ENCODE measurements at regions not wholly inside any gene's neighbourhood (a gene's known extent, or its start where the extent isn't known, plus 50 kb on each side); places are given as distances from the start of the nearest gene placed in this dataset.

DNA sequence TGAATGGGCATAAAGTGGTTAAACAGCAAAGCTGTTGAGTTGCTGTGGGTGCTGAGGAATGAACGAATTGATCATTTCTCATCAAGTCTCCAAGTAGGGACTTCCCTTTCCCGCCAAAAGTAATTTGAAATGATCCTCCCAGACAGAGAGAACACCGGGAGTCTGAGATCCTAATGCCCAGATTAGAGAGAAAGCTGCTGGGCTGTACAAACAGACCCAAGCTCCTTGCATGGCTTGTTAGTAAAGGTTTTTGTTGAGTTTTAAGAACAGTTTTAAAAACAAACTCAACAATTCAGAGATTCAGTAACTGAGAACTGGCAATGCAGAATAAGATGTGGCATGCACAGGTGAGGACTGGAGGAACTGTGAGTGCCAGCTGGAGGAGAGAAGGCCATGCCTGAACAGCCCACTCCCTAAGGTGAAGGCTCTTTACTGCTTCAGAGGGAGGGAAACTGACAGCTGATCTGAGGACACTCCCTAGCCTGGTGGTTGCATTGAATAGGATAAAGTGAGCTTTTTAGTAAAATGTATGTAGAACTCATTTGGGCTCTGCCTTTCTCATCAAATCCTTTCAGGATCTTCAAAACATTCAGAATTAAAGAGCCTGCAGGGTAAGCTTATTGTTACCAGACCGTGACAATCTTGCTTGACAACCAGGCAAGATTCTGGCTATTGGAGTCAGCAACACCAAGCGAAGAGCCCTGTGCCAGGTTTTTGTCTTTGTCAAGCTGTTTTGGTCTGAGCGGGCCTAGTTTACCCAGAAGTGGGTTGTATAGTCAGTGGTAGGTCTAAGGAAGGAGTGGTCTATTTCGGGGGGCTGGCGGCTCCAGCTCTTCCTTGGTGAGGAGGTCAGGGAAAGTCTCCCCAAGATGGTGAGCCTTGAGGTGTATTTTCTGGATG is 63.2 kb upstream of the IGFBP5 start:
- Histone ChIP-seq H4K20me1 (ENCODE audit: control insufficient read depth, insufficient read depth, low read depth, low read length) (no peaks in the 10 kb centered on the region), H3K4me3 (ENCODE audit: low read length) (no peak overlapping the region), H3K27ac (ENCODE audit: low read depth, low read length) (no peak overlapping the region), H3K79me2 (ENCODE audit: control insufficient read depth, low read length) (no peaks in the 10 kb centered on the region), H3K36me3 (ENCODE audit: control insufficient read depth, low read length) (no peaks in the 10 kb centered on the region), H3K27me3 (ENCODE audit: control insufficient read depth, low read length) (peaks cover 21% of the 10 kb centered on the region), H3K9me2 (replicated peaks; ENCODE audit: control insufficient read depth, low read length) (no peaks in the 10 kb centered on the region), H3F3A (ENCODE audit: control insufficient read depth, insufficient read depth) (no peaks in the 10 kb centered on the region), H3K4me1 (ENCODE audit: control insufficient read depth, low read length) (no peaks in the 10 kb centered on the region), H3K4me2 (ENCODE audit: low read length) (no peak overlapping the region), H3K9me3 (ENCODE audit: control insufficient read depth, insufficient read depth, low read length) (no peaks in the 10 kb centered on the region)
- TF ChIP-seq EZH2phosphoT487 (IDR thresholded peaks at IDR 0.05; ENCODE audit: borderline replicate concordance, low read length) = no peak
- TF ChIP-seq, protein P1, sequence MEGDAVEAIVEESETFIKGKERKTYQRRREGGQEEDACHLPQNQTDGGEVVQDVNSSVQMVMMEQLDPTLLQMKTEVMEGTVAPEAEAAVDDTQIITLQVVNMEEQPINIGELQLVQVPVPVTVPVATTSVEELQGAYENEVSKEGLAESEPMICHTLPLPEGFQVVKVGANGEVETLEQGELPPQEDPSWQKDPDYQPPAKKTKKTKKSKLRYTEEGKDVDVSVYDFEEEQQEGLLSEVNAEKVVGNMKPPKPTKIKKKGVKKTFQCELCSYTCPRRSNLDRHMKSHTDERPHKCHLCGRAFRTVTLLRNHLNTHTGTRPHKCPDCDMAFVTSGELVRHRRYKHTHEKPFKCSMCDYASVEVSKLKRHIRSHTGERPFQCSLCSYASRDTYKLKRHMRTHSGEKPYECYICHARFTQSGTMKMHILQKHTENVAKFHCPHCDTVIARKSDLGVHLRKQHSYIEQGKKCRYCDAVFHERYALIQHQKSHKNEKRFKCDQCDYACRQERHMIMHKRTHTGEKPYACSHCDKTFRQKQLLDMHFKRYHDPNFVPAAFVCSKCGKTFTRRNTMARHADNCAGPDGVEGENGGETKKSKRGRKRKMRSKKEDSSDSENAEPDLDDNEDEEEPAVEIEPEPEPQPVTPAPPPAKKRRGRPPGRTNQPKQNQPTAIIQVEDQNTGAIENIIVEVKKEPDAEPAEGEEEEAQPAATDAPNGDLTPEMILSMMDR (IDR thresholded peaks at IDR 0.05; ENCODE audit: low read depth, low read length, poor library complexity, severe bottlenecking) = no peak

GRCh38 chr2:216757532-216757931 is 62.2 kb upstream of the IGFBP5 start:
- no peaks in the 10 kb centered on the region for H3K9me2 ChIP-seq (replicated peaks; ENCODE audit: control insufficient read depth, low read length)

GRCh38 chr2:216756435-216756834 is 61.1 kb upstream of the IGFBP5 start:
- Histone ChIP-seq H3K4me2 (ENCODE audit: low read length) (no peak overlapping the region), H3K27me3 (ENCODE audit: control insufficient read depth, low read length) (peaks cover 18% of the 10 kb centered on the region), H3K4me1 (ENCODE audit: control insufficient read depth, low read length) (no peaks in the 10 kb centered on the region), H3K79me2 (ENCODE audit: control insufficient read depth, low read length) (no peaks in the 10 kb centered on the region), H3K36me3 (ENCODE audit: control insufficient read depth, low read length) (no peaks in the 10 kb centered on the region), H3F3A (ENCODE audit: control insufficient read depth, insufficient read depth) (no peaks in the 10 kb centered on the region), H3K4me3 (ENCODE audit: low read length) (no peak overlapping the region), H3K9me3 (ENCODE audit: control insufficient read depth, insufficient read depth, low read length) (no peaks in the 10 kb centered on the region), H3K9me2 (replicated peaks; ENCODE audit: control insufficient read depth, low read length) (no peaks in the 10 kb centered on the region), H3K27ac (ENCODE audit: low read depth, low read length) (no peak overlapping the region), H4K20me1 (ENCODE audit: control insufficient read depth, insufficient read depth, low read depth, low read length) (no peaks in the 10 kb centered on the region)
- TF ChIP-seq EZH2phosphoT487 (IDR thresholded peaks at IDR 0.05; ENCODE audit: borderline replicate concordance, low read length) = no peak
- TF ChIP-seq, protein P1 (IDR thresholded peaks at IDR 0.05; ENCODE audit: low read depth, low read length, poor library complexity, severe bottlenecking) = no peak

More at GRCh38 chr2:216757532-216757931, 62.2 kb upstream of the IGFBP5 start:
- Histone ChIP-seq H4K20me1 (ENCODE audit: control insufficient read depth, insufficient read depth, low read depth, low read length) (no peaks in the 10 kb centered on the region), H3K9me3 (ENCODE audit: control insufficient read depth, insufficient read depth, low read length) (no peaks in the 10 kb centered on the region), H3F3A (ENCODE audit: control insufficient read depth, insufficient read depth) (no peaks in the 10 kb centered on the region), H3K27ac (ENCODE audit: low read depth, low read length) (no peak overlapping the region), H3K4me1 (ENCODE audit: control insufficient read depth, low read length) (no peaks in the 10 kb centered on the region), H3K4me2 (ENCODE audit: low read length) (no peak overlapping the region), H3K4me3 (ENCODE audit: low read length) (no peak overlapping the region), H3K27me3 (ENCODE audit: control insufficient read depth, low read length) (peaks cover 20% of the 10 kb centered on the region), H3K36me3 (ENCODE audit: control insufficient read depth, low read length) (no peaks in the 10 kb centered on the region), H3K79me2 (ENCODE audit: control insufficient read depth, low read length) (no peaks in the 10 kb centered on the region)
- TF ChIP-seq, protein P1 (IDR thresholded peaks at IDR 0.05; ENCODE audit: low read depth, low read length, poor library complexity, severe bottlenecking) = no peak
- TF ChIP-seq EZH2phosphoT487 (IDR thresholded peaks at IDR 0.05; ENCODE audit: borderline replicate concordance, low read length) = no peak
